ENCODE measurements at regions not wholly inside any gene's neighbourhood (a gene's known extent, or its start where the extent isn't known, plus 50 kb on each side); places are given as distances from the start of the nearest gene placed in this dataset.
A peak's percentile ranks its signal among the peaks of the same experiment; 100 is the strongest.

GRCh38 chr2:176612036-176612435 lies 342.8 kb downstream of the MTX2 start:
- Histone ChIP-seq H2AFZ (ENCODE audit: low read length, unreplicated experiment) (no peak overlapping the region), H3K27me3 (ENCODE audit: insufficient read depth, low read length) (no peaks in the 10 kb centered on the region), H3K36me3 (ENCODE audit: insufficient read depth, low read length) (no peaks in the 10 kb centered on the region), H3K79me2 (ENCODE audit: control insufficient read depth, insufficient read depth, low read length, unreplicated experiment) (no peaks in the 10 kb centered on the region), H3K4me1 (ENCODE audit: control insufficient read depth, insufficient read depth, low read length, unreplicated experiment) (peaks cover 30% of the 10 kb centered on the region), H3K27ac (ENCODE audit: low read depth, low read length) (no peak overlapping the region), H3K4me3 (ENCODE audit: low read depth, low read length) (no peak overlapping the region)

GRCh38 chr2:176612736-176613135 lies 343.5 kb downstream of the MTX2 start:
- Histone ChIP-seq H3K79me2 (ENCODE audit: control insufficient read depth, insufficient read depth, low read length, unreplicated experiment) (no peaks in the 10 kb centered on the region), H3K4me3 (ENCODE audit: low read depth, low read length) (peak overlapping the region; percentile 39; the same call in 1 of the 2 replicates), H2AFZ (ENCODE audit: low read length, unreplicated experiment) (no peak overlapping the region), H3K27ac (ENCODE audit: low read depth, low read length) (no peak overlapping the region), H3K4me1 (ENCODE audit: control insufficient read depth, insufficient read depth, low read length, unreplicated experiment) (peaks cover 30% of the 10 kb centered on the region), H3K27me3 (ENCODE audit: insufficient read depth, low read length) (no peaks in the 10 kb centered on the region), H3K36me3 (ENCODE audit: insufficient read depth, low read length) (no peaks in the 10 kb centered on the region)

GRCh38 chr2:176613323-176613987 lies 344.2 kb downstream of the MTX2 start:
- Histone ChIP-seq H3K36me3 (ENCODE audit: insufficient read depth, low read length) (no peaks in the 10 kb centered on the region), H3K4me1 (ENCODE audit: control insufficient read depth, insufficient read depth, low read length, unreplicated experiment) (peaks cover 30% of the 10 kb centered on the region), H3K79me2 (ENCODE audit: control insufficient read depth, insufficient read depth, low read length, unreplicated experiment) (no peaks in the 10 kb centered on the region), H3K4me3 (ENCODE audit: low read depth, low read length) (peak overlapping the region; percentile 39), H3K27ac (ENCODE audit: low read depth, low read length) (no peak overlapping the region), H2AFZ (ENCODE audit: low read length, unreplicated experiment) (peak overlapping the region; percentile 61), H3K27me3 (ENCODE audit: insufficient read depth, low read length) (no peaks in the 10 kb centered on the region)

GRCh38 chr2:176614049-176614448 lies 344.8 kb downstream of the MTX2 start:
- peak overlapping the region; percentile 39; the same call in 1 of the 2 replicates for H3K4me3 ChIP-seq (ENCODE audit: low read depth, low read length)
- H3K79me2 ChIP-seq (ENCODE audit: control insufficient read depth, insufficient read depth, low read length, unreplicated experiment): no peaks in the 10 kb centered on the region
- H3K4me1 ChIP-seq (ENCODE audit: control insufficient read depth, insufficient read depth, low read length, unreplicated experiment): peaks cover 30% of the 10 kb centered on the region
- no peak overlapping the region for H3K27ac ChIP-seq (ENCODE audit: low read depth, low read length)
- H3K27me3 ChIP-seq (ENCODE audit: insufficient read depth, low read length): no peaks in the 10 kb centered on the region
- peak overlapping the region; percentile 61 for H2AFZ ChIP-seq (ENCODE audit: low read length, unreplicated experiment)
- no peaks in the 10 kb centered on the region for H3K36me3 ChIP-seq (ENCODE audit: insufficient read depth, low read length)

- H3K4me3 ChIP-seq (ENCODE audit: low read depth, low read length): no peak overlapping the region
- no peak overlapping the region for H3K27ac ChIP-seq (ENCODE audit: low read depth, low read length)
- H3K27me3 ChIP-seq (ENCODE audit: insufficient read depth, low read length): no peaks in the 10 kb centered on the region
- H2AFZ ChIP-seq (ENCODE audit: low read length, unreplicated experiment): no peak overlapping the region
- no peaks in the 10 kb centered on the region for H3K36me3 ChIP-seq (ENCODE audit: insufficient read depth, low read length)
- H3K4me1 ChIP-seq (ENCODE audit: control insufficient read depth, insufficient read depth, low read length, unreplicated experiment): peaks cover 30% of the 10 kb centered on the region
- H3K79me2 ChIP-seq (ENCODE audit: control insufficient read depth, insufficient read depth, low read length, unreplicated experiment): no peaks in the 10 kb centered on the region
Measured at GRCh38 chr2:176614930-176615329, 345.7 kb downstream of the MTX2 start.

GRCh38 chr2:176619504-176619903 lies 350.3 kb downstream of the MTX2 start:
- Histone ChIP-seq H3K27me3 (ENCODE audit: insufficient read depth, low read length) (no peaks in the 10 kb centered on the region), H2AFZ (ENCODE audit: low read length, unreplicated experiment) (no peak overlapping the region), H3K79me2 (ENCODE audit: control insufficient read depth, insufficient read depth, low read length, unreplicated experiment) (no peaks in the 10 kb centered on the region), H3K4me1 (ENCODE audit: control insufficient read depth, insufficient read depth, low read length, unreplicated experiment) (peaks cover 5% of the 10 kb centered on the region), H3K4me3 (ENCODE audit: low read depth, low read length) (no peak overlapping the region), H3K36me3 (ENCODE audit: insufficient read depth, low read length) (no peaks in the 10 kb centered on the region), H3K27ac (ENCODE audit: low read depth, low read length) (no peak overlapping the region)

GRCh38 chr2:176621350-176621749 lies 352.1 kb downstream of the MTX2 start:
- no peak overlapping the region for H2AFZ ChIP-seq (ENCODE audit: low read length, unreplicated experiment)
- no peak overlapping the region for H3K4me3 ChIP-seq (ENCODE audit: low read depth, low read length)
- no peaks in the 10 kb centered on the region for H3K36me3 ChIP-seq (ENCODE audit: insufficient read depth, low read length)
- H3K27me3 ChIP-seq (ENCODE audit: insufficient read depth, low read length): no peaks in the 10 kb centered on the region
- H3K79me2 ChIP-seq (ENCODE audit: control insufficient read depth, insufficient read depth, low read length, unreplicated experiment): no peaks in the 10 kb centered on the region
- H3K27ac ChIP-seq (ENCODE audit: low read depth, low read length): no peak overlapping the region
- H3K4me1 ChIP-seq (ENCODE audit: control insufficient read depth, insufficient read depth, low read length, unreplicated experiment): no peaks in the 10 kb centered on the region

GRCh38 chr2:176622792-176623191 lies 353.6 kb downstream of the MTX2 start:
- H3K27me3 ChIP-seq (ENCODE audit: insufficient read depth, low read length): no peaks in the 10 kb centered on the region
- H3K36me3 ChIP-seq (ENCODE audit: insufficient read depth, low read length): peaks cover 2% of the 10 kb centered on the region; the same call in 1 of the 2 replicates
- H3K27ac ChIP-seq (ENCODE audit: low read depth, low read length): no peak overlapping the region
- H3K79me2 ChIP-seq (ENCODE audit: control insufficient read depth, insufficient read depth, low read length, unreplicated experiment): no peaks in the 10 kb centered on the region
- no peak overlapping the region for H2AFZ ChIP-seq (ENCODE audit: low read length, unreplicated experiment)
- peaks cover 4% of the 10 kb centered on the region for H3K4me1 ChIP-seq (ENCODE audit: control insufficient read depth, insufficient read depth, low read length, unreplicated experiment)
- no peak overlapping the region for H3K4me3 ChIP-seq (ENCODE audit: low read depth, low read length)

GRCh38 chr2:176626796-176627195 lies 357.6 kb downstream of the MTX2 start:
- Histone ChIP-seq H3K4me1 (ENCODE audit: control insufficient read depth, insufficient read depth, low read length, unreplicated experiment) (peaks cover 4% of the 10 kb centered on the region), H2AFZ (ENCODE audit: low read length, unreplicated experiment) (no peak overlapping the region), H3K36me3 (ENCODE audit: insufficient read depth, low read length) (peaks cover 8% of the 10 kb centered on the region; the same call in 1 of the 2 replicates), H3K4me3 (ENCODE audit: low read depth, low read length) (no peak overlapping the region), H3K27me3 (ENCODE audit: insufficient read depth, low read length) (no peaks in the 10 kb centered on the region), H3K79me2 (ENCODE audit: control insufficient read depth, insufficient read depth, low read length, unreplicated experiment) (no peaks in the 10 kb centered on the region), H3K27ac (ENCODE audit: low read depth, low read length) (no peak overlapping the region)

GRCh38 chr2:176628438-176628837 lies 359.2 kb downstream of the MTX2 start:
- Histone ChIP-seq H3K4me1 (ENCODE audit: control insufficient read depth, insufficient read depth, low read length, unreplicated experiment) (peaks cover 4% of the 10 kb centered on the region), H2AFZ (ENCODE audit: low read length, unreplicated experiment) (no peak overlapping the region), H3K4me3 (ENCODE audit: low read depth, low read length) (no peak overlapping the region), H3K27me3 (ENCODE audit: insufficient read depth, low read length) (no peaks in the 10 kb centered on the region), H3K36me3 (ENCODE audit: insufficient read depth, low read length) (peaks cover 14% of the 10 kb centered on the region), H3K27ac (ENCODE audit: low read depth, low read length) (no peak overlapping the region), H3K79me2 (ENCODE audit: control insufficient read depth, insufficient read depth, low read length, unreplicated experiment) (no peaks in the 10 kb centered on the region)

- peaks cover 11% of the 10 kb centered on the region for H3K36me3 ChIP-seq (ENCODE audit: insufficient read depth, low read length)
- H3K27ac ChIP-seq (ENCODE audit: low read depth, low read length): no peak overlapping the region
- H3K4me1 ChIP-seq (ENCODE audit: control insufficient read depth, insufficient read depth, low read length, unreplicated experiment): peaks cover 16% of the 10 kb centered on the region
- H2AFZ ChIP-seq (ENCODE audit: low read length, unreplicated experiment): no peak overlapping the region
- H3K27me3 ChIP-seq (ENCODE audit: insufficient read depth, low read length): no peaks in the 10 kb centered on the region
- peaks cover 26% of the 10 kb centered on the region for H3K79me2 ChIP-seq (ENCODE audit: control insufficient read depth, insufficient read depth, low read length, unreplicated experiment)
- no peak overlapping the region for H3K4me3 ChIP-seq (ENCODE audit: low read depth, low read length)
Measured at GRCh38 chr2:176633754-176634153, 364.5 kb downstream of the MTX2 start.

Measured in ACC112 (cell line).